CD1c-positive myeloid dendritic cell (primary cell): ENCODE measurements at regions not wholly inside any gene's neighbourhood (a gene's known extent, or its start where the extent isn't known, plus 50 kb on each side); places are given as distances from the start of the nearest gene placed in this dataset.
"Not testable (repeated sequence)": the region's sequence is repeated elsewhere in the genome, so short reads cannot be mapped to it uniquely, and the experiment has no call there.

ENCODE experiments used
- DNase-seq: peaks from one replicate; pipeline ENCODE4 v3.0.0-alpha.2; 2016; ENCODE audit errors: extremely low spot score

GRCh38 chr4:134505511-134505910 is 303.9 kb upstream of the PABPC4L start:
- no peak for DNase-seq

DNA sequence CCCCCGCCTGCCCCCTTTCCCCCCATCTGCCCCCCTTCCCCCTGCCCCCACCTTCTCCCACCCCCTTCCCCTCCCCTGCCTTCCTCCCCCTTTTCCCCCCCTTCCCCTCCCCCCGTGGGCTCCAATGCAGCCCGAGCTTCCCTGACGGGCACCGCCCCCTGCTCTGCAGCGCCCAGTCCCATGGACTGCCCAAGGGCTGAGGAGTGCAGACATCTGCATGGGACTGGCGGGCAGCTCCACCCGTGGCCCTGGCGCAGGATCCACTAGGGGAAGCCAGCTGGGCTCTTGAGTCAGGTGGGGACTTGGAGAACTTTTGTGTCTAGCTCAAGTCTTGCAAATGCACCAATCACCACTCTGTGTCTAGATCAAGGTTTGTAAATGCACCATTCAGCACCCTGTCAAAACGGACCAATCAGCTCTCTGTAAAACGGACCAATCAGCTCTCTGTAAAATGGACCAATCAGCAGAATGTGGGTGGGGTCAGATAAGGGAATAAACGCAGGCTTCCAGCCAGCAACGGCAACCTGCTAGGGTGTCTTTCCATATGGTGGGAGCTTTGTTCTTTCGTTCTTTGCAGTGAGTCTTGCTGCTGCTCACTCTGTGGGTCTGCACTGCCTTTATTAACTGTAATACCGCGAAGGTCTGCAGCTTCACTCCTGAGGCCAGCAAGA is 300.5 kb upstream of the PABPC4L start:
- DNase-seq = no peak

GRCh38 chr4:134501488-134501887 is 299.9 kb upstream of the PABPC4L start:
- DNase-seq = not testable (repeated sequence)

DNA sequence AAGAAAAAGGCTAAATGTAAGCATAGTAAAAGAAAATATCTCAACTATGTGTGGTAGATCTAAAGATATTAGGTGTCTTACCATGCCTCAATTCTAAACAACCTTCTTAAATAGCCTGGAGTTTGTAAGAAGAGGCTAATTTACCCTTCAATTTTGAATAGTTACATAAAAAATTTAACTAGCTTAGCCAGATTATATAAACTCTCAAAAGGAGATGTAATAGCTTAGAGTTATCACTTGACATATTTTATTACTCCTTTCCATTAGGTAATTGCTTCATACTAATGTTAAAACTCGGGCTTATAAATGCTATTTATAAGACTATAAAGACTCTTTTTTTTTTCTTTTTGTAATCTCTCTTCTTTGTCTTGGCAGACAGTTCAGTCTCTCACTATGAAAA is 297.5 kb upstream of the PABPC4L start:
- DNase-seq = no peak

- DNase-seq = no peak
Observed at GRCh38 chr4:134490863-134491262, 289.3 kb upstream of the PABPC4L start.

GRCh38 chr4:134483514-134483913 is 281.9 kb upstream of the PABPC4L start:
- not testable (repeated sequence) for DNase-seq

GRCh38 chr4:134471569-134471968 is 270.0 kb upstream of the PABPC4L start:
- DNase-seq = no peak

GRCh38 chr4:134470544-134470943 is 269.0 kb upstream of the PABPC4L start:
- no peak for DNase-seq

- DNase-seq = no peak
Observed at GRCh38 chr4:134465417-134465816, 263.8 kb upstream of the PABPC4L start.

DNA sequence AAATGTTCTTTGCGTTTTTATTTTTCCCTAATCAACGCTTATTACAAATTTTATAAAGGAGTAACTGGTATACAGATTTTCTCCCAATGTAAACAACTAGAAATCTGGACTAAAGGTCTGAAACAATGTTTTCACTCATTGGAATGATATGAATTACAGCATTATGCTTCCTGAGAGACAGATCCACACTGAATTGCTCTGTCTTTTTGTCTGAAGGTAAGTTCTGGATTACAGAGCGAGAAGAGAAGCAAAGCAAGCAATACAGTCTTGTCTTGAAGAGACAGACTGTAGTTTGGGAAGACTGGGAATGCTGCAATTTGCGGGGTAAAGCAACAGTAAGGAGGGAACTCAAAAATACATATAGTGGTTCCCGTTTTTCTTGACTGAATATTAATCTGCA is 262.2 kb upstream of the PABPC4L start:
- DNase-seq = no peak

DNA sequence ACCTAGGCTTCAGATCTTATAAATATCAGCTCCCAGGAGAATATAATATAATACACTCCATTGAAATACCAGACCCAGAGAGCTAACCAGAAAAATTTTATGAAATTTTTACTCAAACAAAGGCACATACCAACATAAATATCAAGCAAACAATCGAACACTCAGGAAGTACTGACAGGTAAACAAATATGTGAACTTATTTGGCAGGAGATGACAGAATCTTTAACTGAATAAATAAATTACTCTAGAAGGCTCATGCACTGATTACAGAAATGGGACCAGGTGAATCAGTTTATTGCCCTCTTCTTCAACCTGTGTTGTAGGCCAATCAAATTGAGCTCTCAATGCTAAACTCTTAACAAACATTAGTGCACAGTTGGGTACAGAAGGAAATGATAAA is 225.2 kb upstream of the PABPC4L start:
- DNase-seq = no peak

- DNase-seq = no peak
Observed at GRCh38 chr4:134425756-134426155, 224.2 kb upstream of the PABPC4L start.

DNA sequence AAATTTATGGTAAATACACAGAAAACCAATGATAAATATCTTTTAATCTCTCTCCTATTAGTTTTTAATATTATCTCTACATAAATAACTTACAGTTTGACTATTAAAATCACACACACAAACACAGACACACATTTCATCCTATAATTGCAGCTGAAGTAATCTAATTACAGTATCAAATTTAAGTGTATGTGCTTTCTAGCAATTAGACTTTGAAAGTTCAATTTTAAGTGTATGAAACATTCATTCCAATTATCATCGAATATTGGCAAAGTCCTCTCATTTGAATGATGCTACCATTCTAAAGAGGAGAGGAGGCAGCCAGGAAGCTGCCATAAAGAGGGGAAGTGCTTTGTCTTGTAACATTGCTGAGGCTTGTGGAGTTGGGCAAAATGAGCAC is 221.2 kb upstream of the PABPC4L start:
- DNase-seq = no peak

DNA sequence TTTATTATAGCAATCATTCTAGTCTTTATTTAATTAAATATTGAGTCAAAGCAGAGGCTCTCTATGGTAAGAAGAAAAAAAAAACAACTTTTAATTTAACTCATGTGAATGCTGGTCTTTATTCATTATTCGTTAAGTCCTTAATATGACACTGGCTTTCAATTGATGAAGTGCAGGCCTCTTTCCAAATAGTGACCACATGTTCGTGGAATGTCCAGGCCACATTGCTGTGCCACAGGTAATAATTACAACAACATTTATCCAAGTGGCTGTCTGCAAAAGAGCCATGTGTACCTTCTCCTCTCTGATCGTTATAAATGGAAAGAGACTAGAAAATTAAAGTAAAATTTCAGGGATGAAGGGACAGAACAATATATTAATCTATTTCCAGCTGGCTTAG is 220.1 kb upstream of the PABPC4L start:
- DNase-seq = no peak

DNA sequence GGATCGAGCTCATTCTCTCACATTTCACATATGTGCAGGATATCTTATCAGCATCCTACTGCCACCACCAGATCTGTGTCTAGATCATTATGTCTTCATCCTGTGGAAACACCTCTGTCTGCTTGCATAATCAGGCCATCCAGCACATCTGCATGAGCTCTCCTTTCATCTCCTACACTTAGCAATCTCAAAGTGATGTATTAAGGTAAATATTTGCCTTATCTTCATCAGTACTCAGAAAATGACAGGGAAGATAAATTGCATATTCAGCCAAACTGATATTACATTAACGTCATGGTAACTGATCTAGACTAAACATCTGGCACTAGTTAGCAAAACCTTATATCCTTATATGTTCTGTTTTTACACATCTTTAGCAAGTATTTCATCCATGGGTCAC is 207.3 kb upstream of the PABPC4L start:
- no peak for DNase-seq

- DNase-seq = no peak
Observed at GRCh38 chr4:134401798-134402197, 200.2 kb upstream of the PABPC4L start.

- no peak for DNase-seq
Observed at GRCh38 chr4:134393592-134393991, 192.0 kb upstream of the PABPC4L start.

DNA sequence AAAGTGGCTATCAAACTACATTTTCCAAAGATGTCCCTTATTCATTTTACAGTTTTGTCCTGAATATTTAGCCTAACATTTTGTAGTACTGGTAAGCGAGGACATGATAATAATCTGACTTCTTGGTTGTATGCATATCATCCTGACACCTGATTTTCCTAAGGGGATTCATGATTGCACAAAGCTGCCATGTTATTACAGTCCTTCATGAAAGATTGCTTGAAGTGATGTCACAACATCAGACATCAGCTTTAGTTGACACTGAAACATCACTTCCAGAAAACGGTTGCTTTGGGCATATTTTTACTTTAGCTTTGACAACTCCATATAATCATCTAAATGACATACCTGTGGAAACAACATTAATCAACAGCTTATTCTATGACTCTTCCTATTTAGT is 188.7 kb upstream of the PABPC4L start:
- no peak for DNase-seq

- DNase-seq = no peak
Observed at GRCh38 chr4:134388351-134388750, 186.8 kb upstream of the PABPC4L start.

DNA sequence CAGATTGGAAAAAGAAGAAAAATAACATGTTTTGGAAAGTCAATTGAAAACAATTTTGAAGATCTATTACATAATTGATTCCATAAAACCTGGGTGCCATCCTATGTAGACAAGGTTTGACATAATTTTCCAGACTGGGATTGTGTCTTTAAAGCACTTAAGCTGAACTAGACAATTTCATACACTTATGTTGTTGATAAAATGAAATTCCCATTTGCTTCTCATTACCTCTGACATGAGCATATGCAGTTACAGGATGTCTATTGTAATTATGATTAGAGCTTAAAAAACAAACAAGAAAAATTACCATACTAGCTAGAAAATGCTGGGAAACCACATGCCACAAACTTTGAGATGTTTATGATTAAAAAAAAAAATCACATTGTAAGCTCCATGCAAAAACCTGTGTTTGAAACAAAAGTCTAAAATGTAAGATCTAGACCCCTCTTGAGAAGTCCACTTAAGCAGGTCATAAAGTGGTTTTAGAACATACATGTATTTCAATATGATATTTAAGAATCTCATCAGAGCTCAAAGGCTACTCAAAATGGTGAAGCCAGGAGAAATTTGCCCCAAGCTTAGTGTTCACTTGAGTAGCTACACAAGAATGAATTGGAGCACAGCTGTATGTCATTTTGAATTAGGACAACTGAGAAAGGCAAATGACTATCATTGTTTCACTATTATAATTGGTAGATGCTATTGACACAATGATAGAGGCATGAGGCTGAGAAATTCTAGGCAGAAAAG is 181.1 kb upstream of the PABPC4L start:
- no peak for DNase-seq

GRCh38 chr4:134375775-134376174 is 174.2 kb upstream of the PABPC4L start:
- no peak for DNase-seq

DNA sequence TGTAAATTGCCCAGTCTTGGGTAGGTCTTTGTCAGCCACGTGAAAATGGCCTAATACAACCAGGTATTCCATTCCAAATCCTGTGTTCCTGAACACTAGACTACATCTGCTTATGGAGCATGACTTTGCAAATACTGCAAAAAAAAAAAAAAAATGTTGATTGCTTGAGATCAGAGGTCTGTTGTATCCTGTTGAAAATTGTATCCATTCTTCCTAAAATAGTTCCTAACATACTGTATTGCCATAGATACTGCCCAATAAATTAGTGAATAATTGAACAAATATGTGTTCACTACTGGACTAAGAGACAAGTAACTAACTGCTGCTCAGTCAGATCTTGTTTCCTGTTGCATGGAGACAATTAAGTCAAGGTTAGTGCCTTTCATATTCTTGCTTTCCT is 164.3 kb upstream of the PABPC4L start:
- DNase-seq = no peak

DNA sequence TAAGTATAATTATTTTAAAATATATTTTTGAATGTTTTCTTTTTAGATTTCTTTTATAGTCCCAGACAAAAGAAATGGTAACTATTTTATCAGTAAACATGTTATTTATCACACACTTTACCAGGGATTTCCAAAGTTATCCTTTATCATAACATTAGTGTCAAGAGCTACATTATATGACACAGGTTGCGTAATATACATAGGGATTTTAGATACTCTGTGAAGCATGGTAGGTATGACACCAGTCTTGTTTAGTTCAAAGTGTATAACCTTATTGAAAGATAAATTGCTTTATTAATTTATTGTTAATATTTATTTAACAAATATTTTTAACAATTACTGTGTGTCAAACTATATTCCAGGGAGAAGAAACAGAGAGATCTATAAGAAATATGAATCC is 163.3 kb upstream of the PABPC4L start:
- DNase-seq = no peak

GRCh38 chr4:134345244-134345643 is 143.7 kb upstream of the PABPC4L start:
- no peak for DNase-seq
